A549 (cell line): ENCODE measurements at regions not wholly inside any gene's neighbourhood (a gene's known extent, or its start where the extent isn't known, plus 50 kb on each side); places are given as distances from the start of the nearest gene placed in this dataset.

ENCODE experiments used
- ATAC-seq, 2 experiments: fragments of 200-7000 bp in 1 of 2; fragments of >200 bp in 1 of 2; cut with Nextera tagmentation in 1 of 2; cut with Tn5 transposase in 1 of 2; 3 replicates each; pipeline versions ENCODE4 v1.8.0 to v1.9.1; 2018 to 2020; ENCODE audit warnings: mild to moderate bottlenecking in 1 of 2, moderate library complexity in 1 of 2
- CTCF ChIA-PET: fragments of 300-600 bp; sonication (Branson Sonifier 250); formaldehyde crosslinking; extraction: SDS; loops from one replicate; lab custom pipeline; 2021; ENCODE audit warnings: antibody characterized with exemption, inconsistent platforms; lab: Yijun Ruan, JAX
- POLR2A ChIA-PET: fragments of 350-600 bp; formaldehyde crosslinking; extraction: SDS; loops from one replicate; lab custom pipeline; 2021; ENCODE audit warnings: antibody characterized with exemption, inconsistent platforms; lab: Yijun Ruan, JAX
- DNase-seq, 2 experiments: peaks; one replicate each; pipeline versions ENCODE4 v3.0.0 to v3.0.0-alpha.2; 2011 to 2016; ENCODE audit warnings: low read depth in 1 of 2, low spot score in 1 of 2
- FAIRE-seq: peaks from 2 replicates; lab custom pipeline; 2011; peaks lifted over from hg19 to GRCh38; lab: Jason Lieb, UNC
- H3K27ac ChIP-seq, 2 experiments: fragments of >200 bp; sonication (Bioruptor Twin); formaldehyde crosslinking; 3 replicates each; pipeline ENCODE4 v1.5.1; 2016 to 2017
- H3K4me1 ChIP-seq: fragments of >200 bp; sonication (Bioruptor Twin); formaldehyde crosslinking; 3 replicates; pipeline ENCODE4 v1.6.1; 2016
- H3K4me2 ChIP-seq: fragments of >200 bp; sonication (Bioruptor Twin); formaldehyde crosslinking; 3 replicates; pipeline ENCODE4 v1.6.1; 2016
- H3K4me3 ChIP-seq: fragments of >200 bp; sonication (Bioruptor Twin); formaldehyde crosslinking; 3 replicates; pipeline ENCODE4 v1.5.1; 2016
- H3K9me3 ChIP-seq: fragments of >200 bp; sonication (Bioruptor Twin); formaldehyde crosslinking; 3 replicates; pipeline ENCODE4 v1.6.1; 2016
- CEBPB ChIP-seq, 2 experiments: fragments of >200 bp in 1 of 2; sonication (Bioruptor Twin) in 1 of 2; formaldehyde crosslinking in 1 of 2; IDR thresholded peaks; 2 replicates each; pipeline ENCODE4 v1.6.1; 2012 to 2016
- EHMT2 ChIP-seq: fragments of 200-600 bp; sonication (generic); IDR thresholded peaks from 2 replicates; pipeline ENCODE4 v1.6.1; 2016; ENCODE audit warnings: antibody characterized with exemption, low read depth, mild to moderate bottlenecking, moderate library complexity
- ELK1 ChIP-seq: fragments of 150-350 bp; IDR thresholded peaks from 2 replicates; pipeline ENCODE4 v1.6.1; 2014; ENCODE audit warnings: low read depth, mild to moderate bottlenecking, low read length
- ESRRA ChIP-seq: fragments of 150-350 bp; IDR thresholded peaks from 2 replicates; pipeline ENCODE4 v1.6.1; 2014; ENCODE audit warnings: mild to moderate bottlenecking, low read length, borderline replicate concordance
- FOXS1 ChIP-seq: fragments of 250-450 bp; sonication (Bioruptor Pico); IDR thresholded peaks from 2 replicates; pipeline ENCODE4 v1.5.0; 2020; ENCODE audit warnings: mild to moderate bottlenecking, moderate library complexity
- HES2 ChIP-seq: fragments of >200 bp; sonication (Bioruptor Twin); formaldehyde crosslinking; IDR thresholded peaks from 2 replicates; pipeline ENCODE4 v1.6.1; 2016
- HEYL ChIP-seq: fragments of 250-450 bp; sonication (Bioruptor Pico); IDR thresholded peaks from 2 replicates; pipeline ENCODE4 v1.8.0; 2021; ENCODE audit warnings: mild to moderate bottlenecking, moderate library complexity
- HMGXB4 ChIP-seq: fragments of 250-450 bp; sonication (Bioruptor Pico); IDR thresholded peaks from 2 replicates; pipeline ENCODE4 v1.5.0; 2021; ENCODE audit warnings: mild to moderate bottlenecking, moderate library complexity, borderline replicate concordance
- HOXA7 ChIP-seq: fragments of 250-450 bp; sonication (Bioruptor Pico); IDR thresholded peaks from 2 replicates; pipeline ENCODE4 v1.5.0; 2020; ENCODE audit warnings: mild to moderate bottlenecking, moderate library complexity
- JUN ChIP-seq, 2 experiments: fragments of >200 bp; sonication (Bioruptor Twin); formaldehyde crosslinking; IDR thresholded peaks; 2 replicates in 1 of 2; 3 replicates in 1 of 2; pipeline ENCODE4 v1.6.1; 2016 to 2017
- KDM5A ChIP-seq: fragments of 200-600 bp; sonication (generic); IDR thresholded peaks from 2 replicates; pipeline ENCODE4 v1.6.1; 2016; ENCODE audit warnings: antibody characterized with exemption, mild to moderate bottlenecking
- MAFK ChIP-seq: fragments of 450-650 bp; IDR thresholded peaks from 2 replicates; pipeline ENCODE4 v1.6.1; 2014; ENCODE audit not compliant: partially characterized antibody
- MAZ ChIP-seq: fragments of 150-350 bp; IDR thresholded peaks from 2 replicates; pipeline ENCODE4 v1.6.1; 2014; ENCODE audit warnings: antibody characterized with exemption, low read depth, low read length, borderline replicate concordance
- NPAS2 ChIP-seq: fragments of 250-450 bp; sonication (Bioruptor Pico); IDR thresholded peaks from 2 replicates; pipeline ENCODE4 v1.8.0; 2022; ENCODE audit warnings: mild to moderate bottlenecking, moderate library complexity, borderline replicate concordance
- NR3C1 ChIP-seq: fragments of >200 bp; sonication (Bioruptor Twin); formaldehyde crosslinking; IDR thresholded peaks from 3 replicates; pipeline ENCODE4 v1.6.1; 2017
- POLR2AphosphoS2 ChIP-seq: conservative IDR thresholded peaks from 2 replicates; pipeline ENCODE4 v1.6.1; 2012; ENCODE audit warnings: low read length, improper control_type of control experiment, inconsistent platforms
- SMC3 ChIP-seq: fragments of >200 bp; sonication (Bioruptor Twin); formaldehyde crosslinking; IDR thresholded peaks from 3 replicates; pipeline ENCODE4 v1.6.1; 2018; ENCODE audit warnings: inconsistent platforms
- TFCP2L1 ChIP-seq: fragments of 250-450 bp; sonication (Bioruptor Pico); IDR thresholded peaks from 2 replicates; pipeline ENCODE4 v1.5.0; 2021; ENCODE audit warnings: mild to moderate bottlenecking
- TP53 ChIP-seq: fragments of 250-450 bp; sonication (Bioruptor Pico); IDR thresholded peaks from 2 replicates; pipeline ENCODE4 v1.5.0; 2021; ENCODE audit warnings: mild to moderate bottlenecking, moderate library complexity
- USF2 ChIP-seq: fragments of 450-650 bp; IDR thresholded peaks from 2 replicates; pipeline ENCODE4 v1.6.1; 2014; ENCODE audit warnings: antibody characterized with exemption
- ZSCAN20 ChIP-seq: fragments of 250-450 bp; sonication (Bioruptor Pico); IDR thresholded peaks from 2 replicates; pipeline ENCODE4 v1.8.0; 2022; ENCODE audit warnings: mild to moderate bottlenecking, moderate library complexity
- WGBS: methylation state at CpG from one replicate; pipeline ENCODE4 v1.1.6; 2017; ENCODE audit errors: missing lambda C conversion rate; 5-methylcytosine and 5-hydroxymethylcytosine counted together

- WGBS = 98% methylated on average over 2 of the region's 2 CpGs
- Histone ChIP-seq H3K9me3 (no peaks in the 10 kb centered on the region), H3K4me2 (no peak overlapping the region), H3K4me1 (no peaks in the 10 kb centered on the region), H3K27ac (no peak overlapping the region), H3K4me3 (no peak overlapping the region)
- ChIA-PET CTCF (no interaction called here), POLR2A (no interaction called here)
- FAIRE-seq = no peak
- TF ChIP-seq NPAS2 (CRISPR knock-in tag) (no peak), CEBPB (IDR thresholded peaks at IDR 0.05) (no peak), KDM5A (no peak), TP53 (no peak), FOXS1 (no peak), ESRRA (no peak), EHMT2 (no peak), ZSCAN20 (CRISPR knock-in tag) (no peak), TFCP2L1 (CRISPR knock-in tag) (no peak), POLR2AphosphoS2 (no peak), MAFK (no peak), HEYL (no peak), SMC3 (no peak), HOXA7 (CRISPR knock-in tag) (no peak), HES2 (no peak), JUN (IDR thresholded peaks at IDR 0.05) (no peak)
- no peak for DNase-seq
- ATAC-seq = no peak
These were observed 369.2 kb upstream of the JAG1 start for GRCh38 chr20:11043001-11043400.

- FAIRE-seq = peak; percentile 56
- no peak for ATAC-seq
- TF ChIP-seq USF2 (no peak), HES2 (no peak), NR3C1 (no peak), MAZ (no peak), ELK1 (no peak), HMGXB4 (CRISPR knock-in tag) (no peak)
- POLR2A ChIA-PET = no interaction called here
- Histone ChIP-seq H3K27ac (no peak overlapping the region), H3K4me2 (no peak overlapping the region), H3K9me3 (no peaks in the 10 kb centered on the region), H3K4me3 (no peak overlapping the region), H3K4me1 (no peaks in the 10 kb centered on the region)
- CTCF ChIA-PET = interaction anchor here (1.3 kb wide), 1 partner anchor 13 kb away, joined by 3 read pairs; no protein-coding TSS in a partner anchor
- WGBS = 83% methylated on average over 6 of the region's 6 CpGs
- DNase-seq = no peak
These were observed 370.8 kb upstream of the JAG1 start for GRCh38 chr20:11044561-11044960.
